ENCODE measurements at regions not wholly inside any gene's neighbourhood (a gene's known extent, or its start where the extent isn't known, plus 50 kb on each side); places are given as distances from the start of the nearest gene placed in this dataset.

DNA sequence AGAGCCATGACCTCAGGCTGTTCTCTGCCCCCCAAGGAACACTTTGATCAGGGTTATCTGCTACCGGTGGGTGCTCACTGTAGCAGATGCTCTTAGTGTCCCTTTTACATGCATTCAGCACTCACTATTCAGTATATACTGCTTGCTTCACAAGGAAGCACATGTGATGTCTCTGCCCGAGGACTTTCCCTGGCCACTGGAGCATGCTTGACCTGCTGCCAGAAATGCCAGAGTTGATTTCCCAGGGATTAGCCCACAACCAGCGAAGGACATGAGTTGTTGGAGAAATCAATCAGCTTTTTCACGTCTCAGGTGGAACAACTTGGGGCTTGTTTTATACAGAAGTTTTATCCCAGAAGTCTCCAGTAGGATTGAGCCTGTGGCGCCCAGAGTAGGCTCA is 51.2 kb upstream of the RPS6KA3 start:
- H3K27ac ChIP-seq, result no peak overlapping the region
- no peak overlapping the region for H3K4me3 ChIP-seq
